SK-N-SH (cell line): ENCODE measurements at regions not wholly inside any gene's neighbourhood (a gene's known extent, or its start where the extent isn't known, plus 50 kb on each side); places are given as distances from the start of the nearest gene placed in this dataset.

Experiments
- CTCF ChIA-PET: fragments of 300-600, 350-600 bp; formaldehyde crosslinking; extraction: SDS; loops from one replicate; lab custom pipeline; 2021; lab: Yijun Ruan, JAX
- POLR2A ChIA-PET: fragments of 350-600 bp; sonication (Branson Sonifier 250); formaldehyde crosslinking; extraction: SDS; loops from one replicate; lab custom pipeline; 2020; ENCODE audit warnings: antibody characterized with exemption, inconsistent platforms; lab: Yijun Ruan, JAX
- DNase-seq: peaks from one replicate; pipeline ENCODE4 v3.0.0; 2012
- H2AFZ ChIP-seq: fragments of 200-600 bp; sonication (generic); 2 replicates; pipeline ENCODE4 v1.8.1; 2016; ENCODE audit warnings: antibody characterized with exemption, mild to moderate bottlenecking, low read depth
- H3F3A ChIP-seq: fragments of 200-600 bp; sonication (generic); replicated peaks from 2 replicates; pipeline ENCODE3; 2016; ENCODE audit warnings: antibody characterized with exemption, mild to moderate bottlenecking; ENCODE audit not compliant: insufficient read depth
- H3K27ac ChIP-seq, 2 experiments: fragments of 200-500 bp in 1 of 2; fragments of 200-600 bp in 1 of 2; sonication (Bioruptor generic) in 1 of 2; sonication (generic), shearing (Covaris generic) in 1 of 2; 2 replicates each; pipeline versions ENCODE4 v1.5.1 to v1.6.1; 2014 to 2016; ENCODE audit warnings: low read depth in 2 of 2, inconsistent platforms in 1 of 2, low read length in 1 of 2, mild to moderate bottlenecking in 1 of 2, mixed read lengths in 1 of 2
- H3K27me3 ChIP-seq: fragments of 200-600 bp; sonication (generic), shearing (Covaris generic); 2 replicates; pipeline ENCODE4 v1.6.1; 2016; ENCODE audit warnings: mixed run types; ENCODE audit not compliant: insufficient read depth
- H3K36me3 ChIP-seq, 2 experiments: fragments of 200-500 bp in 1 of 2; fragments of 200-600 bp in 1 of 2; sonication (Bioruptor generic) in 1 of 2; sonication (generic) in 1 of 2; replicated peaks in 1 of 2; 2 replicates each; pipeline versions ENCODE3 to v1.5.1; 2014 to 2016; ENCODE audit warnings: low read length in 1 of 2, mild to moderate bottlenecking in 1 of 2; ENCODE audit not compliant: insufficient read depth in 2 of 2, control insufficient read depth in 1 of 2
- H3K4me1 ChIP-seq, 2 experiments: fragments of 200-500 bp in 1 of 2; fragments of 200-600 bp in 1 of 2; sonication (Bioruptor generic) in 1 of 2; sonication (generic), shearing (Covaris generic) in 1 of 2; 2 replicates each; pipeline versions ENCODE4 v1.5.1 to v1.6.1; 2014 to 2016; ENCODE audit warnings: low read depth in 1 of 2, low read length in 1 of 2, mixed run types in 1 of 2; ENCODE audit not compliant: insufficient read depth in 2 of 2, control insufficient read depth in 1 of 2
- H3K4me2 ChIP-seq: fragments of 200-600 bp; sonication (generic), shearing (Covaris generic); 2 replicates; pipeline ENCODE4 v1.6.1; 2017; ENCODE audit warnings: mixed run types
- H3K4me3 ChIP-seq, 2 experiments: fragments of 200-500 bp in 1 of 2; fragments of 200-600 bp in 1 of 2; sonication (Bioruptor generic) in 1 of 2; sonication (generic), shearing (Covaris generic) in 1 of 2; 2 replicates each; pipeline versions ENCODE4 v1.5.1 to v1.8.1; 2014 to 2016; ENCODE audit warnings: low read depth in 2 of 2, inconsistent platforms in 1 of 2, low read length in 1 of 2, mild to moderate bottlenecking in 1 of 2, mixed read lengths in 1 of 2, moderate library complexity in 1 of 2
- H3K79me2 ChIP-seq: fragments of 200-600 bp; sonication (generic); 2 replicates; pipeline ENCODE4 v1.8.1; 2017; ENCODE audit warnings: mild to moderate bottlenecking; ENCODE audit not compliant: insufficient read depth
- H3K9ac ChIP-seq: fragments of 200-600 bp; sonication (generic); 2 replicates; pipeline ENCODE4 v1.6.1; 2017; ENCODE audit warnings: mixed run types
- H3K9me2 ChIP-seq: fragments of 200-600 bp; sonication (generic); 2 replicates; pipeline ENCODE4 v1.6.1; 2017; ENCODE audit warnings: mixed run types
- H3K9me3 ChIP-seq: fragments of 200-600 bp; sonication (generic); 2 replicates; pipeline ENCODE4 v1.6.1; 2017; ENCODE audit warnings: mixed run types, mild to moderate bottlenecking, moderate library complexity
- H4K20me1 ChIP-seq: fragments of 200-600 bp; sonication (generic); 2 replicates; pipeline ENCODE4 v1.6.1; 2017; ENCODE audit warnings: mild to moderate bottlenecking, mixed run types; ENCODE audit not compliant: insufficient read depth
- ELF1 ChIP-seq: IDR thresholded peaks from 2 replicates; pipeline ENCODE4 v1.4.0; 2012
- EP300 ChIP-seq, 2 experiments: IDR thresholded peaks; 2 replicates each; pipeline versions ENCODE4 v1.4.0 to v1.6.1; 2012; ENCODE audit warnings: borderline replicate concordance in 1 of 2, low read depth in 1 of 2, low read length in 1 of 2
- EZH2phosphoT487 ChIP-seq: fragments of 200-600 bp; sonication (generic); IDR thresholded peaks from 2 replicates; pipeline ENCODE4 v1.6.1; 2017; ENCODE audit warnings: low read depth, mixed run types, mild to moderate bottlenecking, antibody characterized with exemption, moderate library complexity, borderline replicate concordance
- FOXM1 ChIP-seq: IDR thresholded peaks from 2 replicates; pipeline ENCODE4 v1.4.0; 2012; ENCODE audit warnings: low read depth, mild to moderate bottlenecking
- GABPA ChIP-seq: IDR thresholded peaks from 2 replicates; pipeline ENCODE4 v1.4.0; 2012; ENCODE audit warnings: low read depth, mild to moderate bottlenecking
- JUND ChIP-seq: IDR thresholded peaks from 2 replicates; pipeline ENCODE4 v1.4.0; 2012
- MEF2A ChIP-seq: IDR thresholded peaks from 2 replicates; pipeline ENCODE4 v1.4.0; 2012; ENCODE audit warnings: low read depth, borderline replicate concordance
- MXI1 ChIP-seq: IDR thresholded peaks from 2 replicates; pipeline ENCODE4 v1.6.1; 2012; ENCODE audit warnings: mild to moderate bottlenecking, low read depth, low read length, improper control_type of control experiment
- RAD21 ChIP-seq: IDR thresholded peaks from 2 replicates; pipeline ENCODE4 v1.6.1; 2012; ENCODE audit warnings: mild to moderate bottlenecking, low read length
- SMC3 ChIP-seq: IDR thresholded peaks from 2 replicates; pipeline ENCODE4 v1.6.1; 2012; ENCODE audit warnings: low read depth, low read length, improper control_type of control experiment
- WGBS: methylation state at CpG from one replicate; pipeline ENCODE4 v1.1.6; 2017; ENCODE audit warnings: low lambda C conversion rate; 5-methylcytosine and 5-hydroxymethylcytosine counted together
- TF ChIP-seq, protein P1 (sequence below): IDR thresholded peaks from 2 replicates; pipeline ENCODE4 v1.6.1; 2012; ENCODE audit warnings: mild to moderate bottlenecking, low read depth, low read length, moderate library complexity
- TF ChIP-seq, protein P2 (sequence below): fragments of 150-350 bp; IDR thresholded peaks from 2 replicates; pipeline ENCODE4 v1.6.1; 2017; ENCODE audit warnings: antibody characterized with exemption, low read length, low read depth, borderline replicate concordance
- TF ChIP-seq, protein P3 (sequence below): IDR thresholded peaks from 2 replicates; pipeline ENCODE4 v1.4.0; 2012; ENCODE audit warnings: low read depth, borderline replicate concordance

DNA sequence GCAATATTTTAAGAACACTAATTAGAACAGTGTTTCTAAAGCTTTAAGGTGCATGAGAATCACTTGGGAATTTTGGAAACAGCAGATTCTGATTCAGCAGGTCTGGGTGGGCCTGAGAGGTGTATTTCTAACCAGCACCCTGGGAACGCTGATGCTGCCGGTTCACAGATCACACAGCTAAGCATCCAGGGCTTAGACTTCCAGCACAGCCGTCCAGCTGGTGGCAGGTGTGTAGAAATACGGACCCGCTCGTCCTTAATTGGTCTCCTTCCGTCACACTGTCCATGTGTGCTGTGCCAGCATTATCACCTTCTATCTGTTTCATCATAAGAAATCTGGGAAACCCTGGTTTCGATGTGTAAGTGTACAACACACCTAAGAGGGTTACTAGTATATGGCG is 1029.0 kb downstream of the EFNB2 start:
- H3K36me3 ChIP-seq, result no peaks in the 10 kb centered on the region
- H3K9ac ChIP-seq, result no peak overlapping the region
- no peak for TF ChIP-seq JUND
- TF ChIP-seq, protein P1, sequence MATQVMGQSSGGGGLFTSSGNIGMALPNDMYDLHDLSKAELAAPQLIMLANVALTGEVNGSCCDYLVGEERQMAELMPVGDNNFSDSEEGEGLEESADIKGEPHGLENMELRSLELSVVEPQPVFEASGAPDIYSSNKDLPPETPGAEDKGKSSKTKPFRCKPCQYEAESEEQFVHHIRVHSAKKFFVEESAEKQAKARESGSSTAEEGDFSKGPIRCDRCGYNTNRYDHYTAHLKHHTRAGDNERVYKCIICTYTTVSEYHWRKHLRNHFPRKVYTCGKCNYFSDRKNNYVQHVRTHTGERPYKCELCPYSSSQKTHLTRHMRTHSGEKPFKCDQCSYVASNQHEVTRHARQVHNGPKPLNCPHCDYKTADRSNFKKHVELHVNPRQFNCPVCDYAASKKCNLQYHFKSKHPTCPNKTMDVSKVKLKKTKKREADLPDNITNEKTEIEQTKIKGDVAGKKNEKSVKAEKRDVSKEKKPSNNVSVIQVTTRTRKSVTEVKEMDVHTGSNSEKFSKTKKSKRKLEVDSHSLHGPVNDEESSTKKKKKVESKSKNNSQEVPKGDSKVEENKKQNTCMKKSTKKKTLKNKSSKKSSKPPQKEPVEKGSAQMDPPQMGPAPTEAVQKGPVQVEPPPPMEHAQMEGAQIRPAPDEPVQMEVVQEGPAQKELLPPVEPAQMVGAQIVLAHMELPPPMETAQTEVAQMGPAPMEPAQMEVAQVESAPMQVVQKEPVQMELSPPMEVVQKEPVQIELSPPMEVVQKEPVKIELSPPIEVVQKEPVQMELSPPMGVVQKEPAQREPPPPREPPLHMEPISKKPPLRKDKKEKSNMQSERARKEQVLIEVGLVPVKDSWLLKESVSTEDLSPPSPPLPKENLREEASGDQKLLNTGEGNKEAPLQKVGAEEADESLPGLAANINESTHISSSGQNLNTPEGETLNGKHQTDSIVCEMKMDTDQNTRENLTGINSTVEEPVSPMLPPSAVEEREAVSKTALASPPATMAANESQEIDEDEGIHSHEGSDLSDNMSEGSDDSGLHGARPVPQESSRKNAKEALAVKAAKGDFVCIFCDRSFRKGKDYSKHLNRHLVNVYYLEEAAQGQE, result no peak
- no peaks in the 10 kb centered on the region; a peak in 1 of 4 replicates for H3K4me1 ChIP-seq
- H3K4me3 ChIP-seq, result no peak overlapping the region
- H3K27ac ChIP-seq, result no peak overlapping the region
- no peak for DNase-seq
- H3K9me3 ChIP-seq, result no peaks in the 10 kb centered on the region
- H3F3A ChIP-seq, result no peaks in the 10 kb centered on the region
- no peaks in the 10 kb centered on the region for H3K9me2 ChIP-seq
- WGBS, result 67% methylated on average over 9 of the region's 9 CpGs
- CTCF ChIA-PET, result interaction anchor here (2.0 kb wide), 1 partner anchor 10 kb away, joined by 6 read pairs; no protein-coding TSS in a partner anchor
- H3K4me2 ChIP-seq, result no peak overlapping the region
- H3K27me3 ChIP-seq, result no peaks in the 10 kb centered on the region
- no peaks in the 10 kb centered on the region for H4K20me1 ChIP-seq
- no peak overlapping the region for H2AFZ ChIP-seq
- POLR2A ChIA-PET, result no interaction called here
- no peaks in the 10 kb centered on the region for H3K79me2 ChIP-seq

GRCh38 chr13:105502193-105502592 is 1033.3 kb downstream of the EFNB2 start:
- Histone ChIP-seq H3K27me3 (no peaks in the 10 kb centered on the region), H3K27ac (no peak overlapping the region), H3K4me3 (no peak overlapping the region), H3K79me2 (no peaks in the 10 kb centered on the region), H3K36me3 (no peaks in the 10 kb centered on the region), H3K9me3 (no peaks in the 10 kb centered on the region), H3K4me2 (no peak overlapping the region), H2AFZ (no peak overlapping the region), H4K20me1 (no peaks in the 10 kb centered on the region), H3F3A (no peaks in the 10 kb centered on the region), H3K9ac (no peak overlapping the region), H3K4me1 (no peaks in the 10 kb centered on the region; a peak in 1 of 4 replicates), H3K9me2 (no peaks in the 10 kb centered on the region)
- TF ChIP-seq GABPA (no peak), JUND (no peak), FOXM1 (no peak), MXI1 (no peak)
- POLR2A ChIA-PET, result no interaction called here
- DNase-seq, result no peak
- WGBS, result 63% methylated on average over 5 of the region's 5 CpGs
- CTCF ChIA-PET, result no interaction called here

- 67% methylated on average over 3 of the region's 3 CpGs for WGBS
- CTCF ChIA-PET, result interaction anchor here (2.4 kb wide), 1 partner anchor 8 kb away, joined by 6 read pairs; no protein-coding TSS in a partner anchor
- H3F3A ChIP-seq, result no peaks in the 10 kb centered on the region
- no peaks in the 10 kb centered on the region for H4K20me1 ChIP-seq
- POLR2A ChIA-PET, result no interaction called here
- TF ChIP-seq SMC3, result no peak
- TF ChIP-seq RAD21, result no peak
- no peak for TF ChIP-seq MEF2A
- TF ChIP-seq GABPA, result no peak
- TF ChIP-seq, protein P2, sequence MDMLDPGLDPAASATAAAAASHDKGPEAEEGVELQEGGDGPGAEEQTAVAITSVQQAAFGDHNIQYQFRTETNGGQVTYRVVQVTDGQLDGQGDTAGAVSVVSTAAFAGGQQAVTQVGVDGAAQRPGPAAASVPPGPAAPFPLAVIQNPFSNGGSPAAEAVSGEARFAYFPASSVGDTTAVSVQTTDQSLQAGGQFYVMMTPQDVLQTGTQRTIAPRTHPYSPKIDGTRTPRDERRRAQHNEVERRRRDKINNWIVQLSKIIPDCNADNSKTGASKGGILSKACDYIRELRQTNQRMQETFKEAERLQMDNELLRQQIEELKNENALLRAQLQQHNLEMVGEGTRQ, result no peak
- no peak for TF ChIP-seq EZH2phosphoT487
- no peak for TF ChIP-seq ELF1
- TF ChIP-seq EP300 (IDR thresholded peaks at IDR 0.05; ENCODE audit: borderline replicate concordance in 1 of 2, low read depth in 1 of 2, low read length in 1 of 2), result no peak
- TF ChIP-seq, protein P3, sequence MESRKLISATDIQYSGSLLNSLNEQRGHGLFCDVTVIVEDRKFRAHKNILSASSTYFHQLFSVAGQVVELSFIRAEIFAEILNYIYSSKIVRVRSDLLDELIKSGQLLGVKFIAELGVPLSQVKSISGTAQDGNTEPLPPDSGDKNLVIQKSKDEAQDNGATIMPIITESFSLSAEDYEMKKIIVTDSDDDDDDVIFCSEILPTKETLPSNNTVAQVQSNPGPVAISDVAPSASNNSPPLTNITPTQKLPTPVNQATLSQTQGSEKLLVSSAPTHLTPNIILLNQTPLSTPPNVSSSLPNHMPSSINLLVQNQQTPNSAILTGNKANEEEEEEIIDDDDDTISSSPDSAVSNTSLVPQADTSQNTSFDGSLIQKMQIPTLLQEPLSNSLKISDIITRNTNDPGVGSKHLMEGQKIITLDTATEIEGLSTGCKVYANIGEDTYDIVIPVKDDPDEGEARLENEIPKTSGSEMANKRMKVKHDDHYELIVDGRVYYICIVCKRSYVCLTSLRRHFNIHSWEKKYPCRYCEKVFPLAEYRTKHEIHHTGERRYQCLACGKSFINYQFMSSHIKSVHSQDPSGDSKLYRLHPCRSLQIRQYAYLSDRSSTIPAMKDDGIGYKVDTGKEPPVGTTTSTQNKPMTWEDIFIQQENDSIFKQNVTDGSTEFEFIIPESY, result no peak
- TF ChIP-seq FOXM1, result no peak
- H3K36me3 ChIP-seq, result no peaks in the 10 kb centered on the region
- H2AFZ ChIP-seq, result no peak overlapping the region
- H3K4me3 ChIP-seq, result no peak overlapping the region
- H3K27ac ChIP-seq, result no peak overlapping the region
- H3K4me2 ChIP-seq, result no peak overlapping the region
- no peaks in the 10 kb centered on the region for H3K9me3 ChIP-seq
- H3K9ac ChIP-seq, result no peak overlapping the region
- H3K27me3 ChIP-seq, result no peaks in the 10 kb centered on the region
- H3K9me2 ChIP-seq, result no peaks in the 10 kb centered on the region
- DNase-seq, result no peak
- no peaks in the 10 kb centered on the region for H3K4me1 ChIP-seq
- no peaks in the 10 kb centered on the region for H3K79me2 ChIP-seq
Measured at GRCh38 chr13:105497597-105497996, 1037.9 kb downstream of the EFNB2 start.
